ENCODE measurements at regions not wholly inside any gene's neighbourhood (a gene's known extent, or its start where the extent isn't known, plus 50 kb on each side); places are given as distances from the start of the nearest gene placed in this dataset.

- DNase-seq = no peak
Measured at GRCh38 chr11:127259102-127259501, 258.5 kb upstream of the KIRREL3 start.

GRCh38 chr11:127255209-127255608 lies 254.6 kb upstream of the KIRREL3 start:
- DNase-seq = no peak

GRCh38 chr11:127252321-127252720 lies 251.8 kb upstream of the KIRREL3 start:
- no peak for DNase-seq

GRCh38 chr11:127249576-127249975 lies 249.0 kb upstream of the KIRREL3 start:
- no peak for DNase-seq

- DNase-seq = no peak
Measured at GRCh38 chr11:127248476-127248875, 247.9 kb upstream of the KIRREL3 start.

- no peak for DNase-seq
Measured at GRCh38 chr11:127247261-127247851, 246.8 kb upstream of the KIRREL3 start.

GRCh38 chr11:127242676-127243075 lies 242.1 kb upstream of the KIRREL3 start:
- DNase-seq = no peak

GRCh38 chr11:127238321-127238720 lies 237.8 kb upstream of the KIRREL3 start:
- DNase-seq = no peak

- DNase-seq = no peak
Measured at GRCh38 chr11:127236776-127237175, 236.2 kb upstream of the KIRREL3 start.

- no peak for DNase-seq
Measured at GRCh38 chr11:127233998-127234397, 233.4 kb upstream of the KIRREL3 start.

- DNase-seq = no peak
Measured at GRCh38 chr11:127230392-127230791, 229.8 kb upstream of the KIRREL3 start.

- no peak for DNase-seq
Measured at GRCh38 chr11:127226949-127227348, 226.4 kb upstream of the KIRREL3 start.

GRCh38 chr11:127226380-127226779 lies 225.8 kb upstream of the KIRREL3 start:
- DNase-seq = no peak

- DNase-seq = no peak
Measured at GRCh38 chr11:127225619-127226018, 225.0 kb upstream of the KIRREL3 start.

- no peak for DNase-seq
Measured at GRCh38 chr11:127224276-127224675, 223.7 kb upstream of the KIRREL3 start.

- DNase-seq = no peak
Measured at GRCh38 chr11:127223633-127224032, 223.1 kb upstream of the KIRREL3 start.

- no peak for DNase-seq
Measured at GRCh38 chr11:127223026-127223425, 222.5 kb upstream of the KIRREL3 start.

GRCh38 chr11:127219704-127220103 lies 219.1 kb upstream of the KIRREL3 start:
- DNase-seq = no peak

GRCh38 chr11:127218275-127218608 lies 217.7 kb upstream of the KIRREL3 start:
- DNase-seq = no peak

GRCh38 chr11:127217452-127218274 lies 217.1 kb upstream of the KIRREL3 start:
- DNase-seq = no peak

GRCh38 chr11:127205688-127206217 lies 205.2 kb upstream of the KIRREL3 start:
- DNase-seq = no peak

- no peak for DNase-seq
Measured at GRCh38 chr11:127203490-127203889, 202.9 kb upstream of the KIRREL3 start.

GRCh38 chr11:127202105-127202504 lies 201.5 kb upstream of the KIRREL3 start:
- DNase-seq = no peak

- DNase-seq = no peak
Measured at GRCh38 chr11:127199306-127199801, 198.8 kb upstream of the KIRREL3 start.
